Endothelial cell of umbilical vein (primary cell): ENCODE measurements at regions not wholly inside any gene's neighbourhood (a gene's known extent, or its start where the extent isn't known, plus 50 kb on each side); places are given as distances from the start of the nearest gene placed in this dataset.

Experiments
- BruUV-seq: library from RNA; stranded (reverse); fragments of 400-500 nt; replicated peaks from 2 replicates; lab custom pipeline; 2021; lab: Mats Ljungman, UMichigan
- CTCF ChIA-PET: fragments of 300-600, 350-600 bp; sonication (Branson Sonifier 250); formaldehyde crosslinking; loops from one replicate; lab custom pipeline; 2021; ENCODE audit warnings: antibody characterized with exemption, inconsistent platforms; lab: Charles Lee
- POLR2A ChIA-PET: fragments of 300-600, 350-600 bp; sonication (Branson Sonifier 250); formaldehyde crosslinking; loops from one replicate; lab custom pipeline; 2021; ENCODE audit warnings: antibody characterized with exemption, inconsistent platforms; lab: Charles Lee
- DNase-seq: peaks from one replicate; pipeline ENCODE4 v3.0.0-alpha.2; 2011; ENCODE audit warnings: low read depth, low spot score
- FAIRE-seq: peaks from 2 replicates; lab custom pipeline; 2011; peaks lifted over from hg19 to GRCh38; lab: Jason Lieb, UNC
- H2AFZ ChIP-seq: 2 replicates; pipeline ENCODE4 v1.6.0; 2012; ENCODE audit warnings: low read depth, low read length, control low read depth, inconsistent platforms
- H3K27ac ChIP-seq: 2 replicates; pipeline ENCODE4 v1.5.1; 2011; ENCODE audit warnings: low read depth, mild to moderate bottlenecking, control low read depth, low read length, moderate library complexity; ENCODE audit not compliant: insufficient read depth
- H3K27me3 ChIP-seq, 2 experiments: 2 replicates each; pipeline versions ENCODE4 v1.6.0 to v1.6.1; 2011; ENCODE audit warnings: low read length in 2 of 2, mixed read lengths in 1 of 2; ENCODE audit not compliant: control insufficient read depth in 2 of 2, insufficient read depth in 2 of 2
- H3K36me3 ChIP-seq, 2 experiments: 2 replicates in 1 of 2; 3 replicates in 1 of 2; pipeline ENCODE4 v1.5.1; 2011; ENCODE audit warnings: low read length in 2 of 2, mild to moderate bottlenecking in 1 of 2, moderate library complexity in 1 of 2; ENCODE audit not compliant: control insufficient read depth in 2 of 2, insufficient read depth in 2 of 2; ENCODE audit errors: extremely low read depth in 1 of 2
- H3K4me1 ChIP-seq: 3 replicates; pipeline ENCODE4 v1.5.1; 2011; ENCODE audit warnings: mild to moderate bottlenecking, low read length; ENCODE audit not compliant: control insufficient read depth, insufficient read depth; ENCODE audit errors: extremely low read depth
- H3K4me2 ChIP-seq: 2 replicates; pipeline ENCODE4 v1.6.1; 2011; ENCODE audit warnings: low read length, control low read depth, mixed read lengths; ENCODE audit not compliant: insufficient read depth
- H3K4me3 ChIP-seq, 3 experiments: fragments of 200-600 bp in 1 of 3; sonication (generic), shearing (Covaris generic) in 1 of 3; replicated peaks in 1 of 3; 2 replicates each; pipeline ENCODE4 v1.5.1; 2011 to 2016; ENCODE audit warnings: control low read depth in 3 of 3, low read length in 3 of 3, mild to moderate bottlenecking in 2 of 3, inconsistent platforms in 1 of 3, low read depth in 1 of 3, moderate library complexity in 1 of 3; ENCODE audit not compliant: insufficient read depth in 1 of 3
- H3K79me2 ChIP-seq: 2 replicates; pipeline ENCODE4 v1.6.0; 2012; ENCODE audit warnings: low read length, inconsistent platforms; ENCODE audit not compliant: control insufficient read depth, insufficient read depth
- H3K9ac ChIP-seq: replicated peaks from 2 replicates; pipeline ENCODE3; 2011; ENCODE audit warnings: low read length, control low read depth; ENCODE audit not compliant: insufficient read depth; ENCODE audit errors: extremely low read depth
- H3K9me1 ChIP-seq: replicated peaks from 3 replicates; pipeline ENCODE4 v1.6.0; 2011; ENCODE audit warnings: mild to moderate bottlenecking, low read length; ENCODE audit not compliant: control insufficient read depth, insufficient read depth; ENCODE audit errors: extremely low read depth
- H3K9me3 ChIP-seq: replicated peaks from 2 replicates; pipeline ENCODE4 v1.5.1; 2012; ENCODE audit warnings: low read length, inconsistent platforms; ENCODE audit not compliant: control insufficient read depth, insufficient read depth
- H4K20me1 ChIP-seq: replicated peaks from 2 replicates; pipeline ENCODE3; 2011; ENCODE audit warnings: mild to moderate bottlenecking, low read length; ENCODE audit not compliant: control insufficient read depth, insufficient read depth; ENCODE audit errors: extremely low read depth
- FOS ChIP-seq: IDR thresholded peaks from 2 replicates; pipeline ENCODE4 v1.6.1; 2011; ENCODE audit warnings: mild to moderate bottlenecking, low read length, moderate library complexity, borderline replicate concordance; ENCODE audit not compliant: insufficient read depth
- GATA2 ChIP-seq: IDR thresholded peaks from 2 replicates; pipeline ENCODE4 v1.7.0; 2011; ENCODE audit warnings: low read depth, mild to moderate bottlenecking, moderate library complexity, mixed read lengths, low read length; ENCODE audit not compliant: insufficient read length, insufficient read depth
- JUN ChIP-seq: IDR thresholded peaks from 2 replicates; pipeline ENCODE4 v1.6.1; 2011; ENCODE audit warnings: borderline replicate concordance, low read depth; ENCODE audit not compliant: insufficient read length, insufficient read depth
- MYC ChIP-seq: IDR thresholded peaks from one replicate; pipeline ENCODE4 v1.6.1; 2011; ENCODE audit warnings: mild to moderate bottlenecking, low read depth, low read length
- POLR2A ChIP-seq: IDR thresholded peaks from 2 replicates; pipeline ENCODE4 v1.6.1; 2012; ENCODE audit warnings: low read depth, mild to moderate bottlenecking, control low read depth, low read length
- POLR2AphosphoS5 ChIP-seq: IDR thresholded peaks from 2 replicates; pipeline ENCODE4 v1.6.1; 2012; ENCODE audit warnings: low read depth, mild to moderate bottlenecking, control low read depth, low read length, moderate library complexity; ENCODE audit not compliant: insufficient read depth
- dilution Hi-C: fragments of 300-500 bp; cut with MboI; formaldehyde crosslinking; loops from one replicate; pipeline ENCODE4 v1.15.0; 2019; ENCODE audit warnings: low sequenced_read_pairs; ENCODE audit not compliant: extremely low pct_ligation_motif_present
- intact Hi-C: fragments of 100-400 bp; cut with micrococcal nuclease; formaldehyde crosslinking; loops from one replicate; pipeline ENCODE4 v1.10.0; 2022
- TF ChIP-seq, protein P1 (sequence below), 2 donors: IDR thresholded peaks; 1 replicate in 1 of 2; 2 replicates in 1 of 2; pipeline ENCODE4 v1.5.1; 2011; ENCODE audit warnings: low read length in 2 of 2, mild to moderate bottlenecking in 2 of 2, moderate library complexity in 2 of 2, control low read depth in 1 of 2, inconsistent platforms in 1 of 2, low read depth in 1 of 2; ENCODE audit not compliant: insufficient read depth in 1 of 2; ENCODE audit errors: extremely low read depth in 1 of 2
- TF ChIP-seq, protein P2 (sequence below): IDR thresholded peaks from 2 replicates; pipeline ENCODE4 v1.6.1; 2011; ENCODE audit not compliant: insufficient read depth, insufficient read length

DNA sequence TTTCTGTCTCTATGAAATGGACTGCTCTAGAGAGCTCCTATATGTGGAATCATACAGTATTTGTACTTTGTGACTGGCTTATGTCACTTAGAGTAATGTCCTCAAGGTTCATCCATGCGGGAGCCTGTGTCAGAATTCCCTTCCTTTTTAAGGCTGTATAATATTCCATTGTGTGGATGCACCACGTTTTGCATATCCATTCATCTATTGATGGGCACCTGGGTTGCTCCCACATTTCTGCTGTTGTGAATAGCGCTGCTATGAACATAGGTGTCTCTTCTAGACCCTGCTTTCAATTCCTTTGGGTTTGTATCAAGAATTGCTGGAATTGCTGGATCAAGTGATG, 155.4 kb downstream of the BMP7 start:
- Histone ChIP-seq H3K9me1 (no peaks in the 10 kb centered on the region), H3K9me3 (peaks cover 2% of the 10 kb centered on the region), H3K4me3 (no peak overlapping the region), H3K4me2 (no peak overlapping the region), H2AFZ (no peak overlapping the region), H3K27ac (no peak overlapping the region), H3K36me3 (no peaks in the 10 kb centered on the region), H3K27me3 (no peaks in the 10 kb centered on the region), H3K9ac (no peak overlapping the region), H3K4me1 (no peaks in the 10 kb centered on the region), H4K20me1 (no peaks in the 10 kb centered on the region), H3K79me2 (no peaks in the 10 kb centered on the region)
- dilution Hi-C loops (no loop called here), intact Hi-C loops (no loop called here)
- BruUV-seq, result no TSS peak
- POLR2A ChIA-PET, result no interaction called here
- FAIRE-seq, result no peak
- no peak for DNase-seq
- CTCF ChIA-PET, result no interaction called here
- TF ChIP-seq JUN, result no peak
- TF ChIP-seq POLR2AphosphoS5, result no peak
- TF ChIP-seq, protein P1, sequence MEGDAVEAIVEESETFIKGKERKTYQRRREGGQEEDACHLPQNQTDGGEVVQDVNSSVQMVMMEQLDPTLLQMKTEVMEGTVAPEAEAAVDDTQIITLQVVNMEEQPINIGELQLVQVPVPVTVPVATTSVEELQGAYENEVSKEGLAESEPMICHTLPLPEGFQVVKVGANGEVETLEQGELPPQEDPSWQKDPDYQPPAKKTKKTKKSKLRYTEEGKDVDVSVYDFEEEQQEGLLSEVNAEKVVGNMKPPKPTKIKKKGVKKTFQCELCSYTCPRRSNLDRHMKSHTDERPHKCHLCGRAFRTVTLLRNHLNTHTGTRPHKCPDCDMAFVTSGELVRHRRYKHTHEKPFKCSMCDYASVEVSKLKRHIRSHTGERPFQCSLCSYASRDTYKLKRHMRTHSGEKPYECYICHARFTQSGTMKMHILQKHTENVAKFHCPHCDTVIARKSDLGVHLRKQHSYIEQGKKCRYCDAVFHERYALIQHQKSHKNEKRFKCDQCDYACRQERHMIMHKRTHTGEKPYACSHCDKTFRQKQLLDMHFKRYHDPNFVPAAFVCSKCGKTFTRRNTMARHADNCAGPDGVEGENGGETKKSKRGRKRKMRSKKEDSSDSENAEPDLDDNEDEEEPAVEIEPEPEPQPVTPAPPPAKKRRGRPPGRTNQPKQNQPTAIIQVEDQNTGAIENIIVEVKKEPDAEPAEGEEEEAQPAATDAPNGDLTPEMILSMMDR (IDR thresholded peaks at IDR 0.05; ENCODE audit: extremely low read depth in 1 of 2, insufficient read depth in 1 of 2, low read depth in 1 of 2, low read length in 2 of 2), result no peak
- TF ChIP-seq, protein P2, sequence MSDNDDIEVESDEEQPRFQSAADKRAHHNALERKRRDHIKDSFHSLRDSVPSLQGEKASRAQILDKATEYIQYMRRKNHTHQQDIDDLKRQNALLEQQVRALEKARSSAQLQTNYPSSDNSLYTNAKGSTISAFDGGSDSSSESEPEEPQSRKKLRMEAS, result no peak
- no peak for TF ChIP-seq FOS
- TF ChIP-seq GATA2, result no peak
- TF ChIP-seq MYC, result no peak
- TF ChIP-seq POLR2A, result no peak
